A549 (cell line): ENCODE measurements at regions not wholly inside any gene's neighbourhood (a gene's known extent, or its start where the extent isn't known, plus 50 kb on each side); places are given as distances from the start of the nearest gene placed in this dataset.

Experiments
- ATAC-seq, 2 experiments: fragments of 200-7000 bp in 1 of 2; fragments of >200 bp in 1 of 2; cut with Nextera tagmentation in 1 of 2; cut with Tn5 transposase in 1 of 2; 3 replicates each; pipeline versions ENCODE4 v1.8.0 to v1.9.1; 2018 to 2020; ENCODE audit warnings: mild to moderate bottlenecking in 1 of 2, moderate library complexity in 1 of 2
- CTCF ChIA-PET: fragments of 300-600 bp; sonication (Branson Sonifier 250); formaldehyde crosslinking; extraction: SDS; loops from one replicate; lab custom pipeline; 2021; ENCODE audit warnings: antibody characterized with exemption, inconsistent platforms; lab: Yijun Ruan, JAX
- POLR2A ChIA-PET: fragments of 350-600 bp; formaldehyde crosslinking; extraction: SDS; loops from one replicate; lab custom pipeline; 2021; ENCODE audit warnings: antibody characterized with exemption, inconsistent platforms; lab: Yijun Ruan, JAX
- DNase-seq, 2 experiments: peaks; one replicate each; pipeline versions ENCODE4 v3.0.0 to v3.0.0-alpha.2; 2011 to 2016; ENCODE audit warnings: low read depth in 1 of 2, low spot score in 1 of 2
- FAIRE-seq: peaks from 2 replicates; lab custom pipeline; 2011; peaks lifted over from hg19 to GRCh38; lab: Jason Lieb, UNC
- H3K27ac ChIP-seq, 2 experiments: fragments of >200 bp; sonication (Bioruptor Twin); formaldehyde crosslinking; 3 replicates each; pipeline ENCODE4 v1.5.1; 2016 to 2017
- H3K4me1 ChIP-seq: fragments of >200 bp; sonication (Bioruptor Twin); formaldehyde crosslinking; 3 replicates; pipeline ENCODE4 v1.6.1; 2016
- H3K4me2 ChIP-seq: fragments of >200 bp; sonication (Bioruptor Twin); formaldehyde crosslinking; 3 replicates; pipeline ENCODE4 v1.6.1; 2016
- H3K4me3 ChIP-seq: fragments of >200 bp; sonication (Bioruptor Twin); formaldehyde crosslinking; 3 replicates; pipeline ENCODE4 v1.5.1; 2016
- H3K9me3 ChIP-seq: fragments of >200 bp; sonication (Bioruptor Twin); formaldehyde crosslinking; 3 replicates; pipeline ENCODE4 v1.6.1; 2016
- CEBPB ChIP-seq, 2 experiments: fragments of >200 bp in 1 of 2; sonication (Bioruptor Twin) in 1 of 2; formaldehyde crosslinking in 1 of 2; IDR thresholded peaks; 2 replicates each; pipeline ENCODE4 v1.6.1; 2012 to 2016
- CHD2 ChIP-seq: fragments of 150-350 bp; IDR thresholded peaks from 2 replicates; pipeline ENCODE4 v1.6.1; 2014; ENCODE audit warnings: low read length; ENCODE audit not compliant: partially characterized antibody
- CTCF ChIP-seq: fragments of >200 bp; sonication (Bioruptor Twin); formaldehyde crosslinking; IDR thresholded peaks from 3 replicates; pipeline ENCODE4 v1.5.1; 2016
- E2F6 ChIP-seq: IDR thresholded peaks from 2 replicates; pipeline ENCODE4 v1.6.1; 2012; ENCODE audit warnings: low read depth, borderline replicate concordance
- EHF ChIP-seq: fragments of 250-450 bp; sonication (Bioruptor Pico); IDR thresholded peaks from 2 replicates; pipeline ENCODE4 v1.5.0; 2020; ENCODE audit warnings: mild to moderate bottlenecking
- EHMT2 ChIP-seq: fragments of 200-600 bp; sonication (generic); IDR thresholded peaks from 2 replicates; pipeline ENCODE4 v1.6.1; 2016; ENCODE audit warnings: antibody characterized with exemption, low read depth, mild to moderate bottlenecking, moderate library complexity
- ELK1 ChIP-seq: fragments of 150-350 bp; IDR thresholded peaks from 2 replicates; pipeline ENCODE4 v1.6.1; 2014; ENCODE audit warnings: low read depth, mild to moderate bottlenecking, low read length
- EP300 ChIP-seq, 2 experiments: fragments of >200 bp; sonication (Bioruptor Twin); formaldehyde crosslinking; IDR thresholded peaks; 2 replicates in 1 of 2; 3 replicates in 1 of 2; pipeline ENCODE4 v1.6.1; 2016 to 2017
- FOSB ChIP-seq: fragments of 250-450 bp; sonication (Bioruptor Pico); IDR thresholded peaks from 2 replicates; pipeline ENCODE4 v1.5.0; 2020; ENCODE audit warnings: mild to moderate bottlenecking, moderate library complexity
- FOXS1 ChIP-seq: fragments of 250-450 bp; sonication (Bioruptor Pico); IDR thresholded peaks from 2 replicates; pipeline ENCODE4 v1.5.0; 2020; ENCODE audit warnings: mild to moderate bottlenecking, moderate library complexity
- HMGXB4 ChIP-seq: fragments of 250-450 bp; sonication (Bioruptor Pico); IDR thresholded peaks from 2 replicates; pipeline ENCODE4 v1.5.0; 2021; ENCODE audit warnings: mild to moderate bottlenecking, moderate library complexity, borderline replicate concordance
- HOXA7 ChIP-seq: fragments of 250-450 bp; sonication (Bioruptor Pico); IDR thresholded peaks from 2 replicates; pipeline ENCODE4 v1.5.0; 2020; ENCODE audit warnings: mild to moderate bottlenecking, moderate library complexity
- HOXB5 ChIP-seq: fragments of 250-450 bp; sonication (Bioruptor Pico); IDR thresholded peaks from 2 replicates; pipeline ENCODE4 v1.5.0; 2020; ENCODE audit warnings: mild to moderate bottlenecking, moderate library complexity
- KDM1A ChIP-seq: fragments of 200-600 bp; sonication (generic); IDR thresholded peaks from 2 replicates; pipeline ENCODE4 v1.6.1; 2016; ENCODE audit warnings: low read depth, mild to moderate bottlenecking
- KDM5A ChIP-seq: fragments of 200-600 bp; sonication (generic); IDR thresholded peaks from 2 replicates; pipeline ENCODE4 v1.6.1; 2016; ENCODE audit warnings: antibody characterized with exemption, mild to moderate bottlenecking
- MAFK ChIP-seq: fragments of 450-650 bp; IDR thresholded peaks from 2 replicates; pipeline ENCODE4 v1.6.1; 2014; ENCODE audit not compliant: partially characterized antibody
- MAX ChIP-seq: IDR thresholded peaks from 2 replicates; pipeline ENCODE4 v1.6.1; 2012
- MYC ChIP-seq: IDR thresholded peaks from 2 replicates; pipeline ENCODE4 v1.6.1; 2012; ENCODE audit warnings: mild to moderate bottlenecking, inconsistent platforms, low read length, improper control_type of control experiment, borderline replicate concordance
- NFE2L2 ChIP-seq: fragments of 150-350 bp; conservative IDR thresholded peaks from 2 replicates; pipeline ENCODE4 v1.6.1; 2014; ENCODE audit warnings: low read length
- NPAS2 ChIP-seq: fragments of 250-450 bp; sonication (Bioruptor Pico); IDR thresholded peaks from 2 replicates; pipeline ENCODE4 v1.8.0; 2022; ENCODE audit warnings: mild to moderate bottlenecking, moderate library complexity, borderline replicate concordance
- NR3C1 ChIP-seq: fragments of >200 bp; sonication (Bioruptor Twin); formaldehyde crosslinking; IDR thresholded peaks from 3 replicates; pipeline ENCODE4 v1.6.1; 2017
- PBX3 ChIP-seq: IDR thresholded peaks from 2 replicates; pipeline ENCODE4 v1.6.1; 2012
- PHF8 ChIP-seq: fragments of 200-600 bp; sonication (generic); IDR thresholded peaks from 2 replicates; pipeline ENCODE4 v1.6.1; 2016; ENCODE audit warnings: low read depth, mild to moderate bottlenecking, antibody characterized with exemption, moderate library complexity, borderline replicate concordance
- SREBF2 ChIP-seq: fragments of 450-650 bp; IDR thresholded peaks from 2 replicates; pipeline ENCODE4 v1.6.1; 2014; ENCODE audit warnings: mild to moderate bottlenecking, moderate library complexity
- USF2 ChIP-seq: fragments of 450-650 bp; IDR thresholded peaks from 2 replicates; pipeline ENCODE4 v1.6.1; 2014; ENCODE audit warnings: antibody characterized with exemption
- ZFP36 ChIP-seq: fragments of 450-650 bp; IDR thresholded peaks from 2 replicates; pipeline ENCODE4 v1.6.1; 2014; ENCODE audit warnings: borderline replicate concordance; ENCODE audit not compliant: partially characterized antibody
- WGBS: methylation state at CpG from one replicate; pipeline ENCODE4 v1.1.6; 2017; ENCODE audit errors: missing lambda C conversion rate; 5-methylcytosine and 5-hydroxymethylcytosine counted together

- Histone ChIP-seq H3K4me2 (no peak overlapping the region), H3K27ac (no peak overlapping the region), H3K9me3 (no peaks in the 10 kb centered on the region), H3K4me3 (no peak overlapping the region), H3K4me1 (no peaks in the 10 kb centered on the region)
- ATAC-seq: no peak
- 0% methylated on average over 2 of the region's 2 CpGs for WGBS
- TF ChIP-seq HMGXB4 (CRISPR knock-in tag) (no peak), NR3C1 (no peak), PBX3 (no peak), MAX (no peak), USF2 (no peak), KDM1A (no peak), NPAS2 (CRISPR knock-in tag) (no peak), MYC (no peak), HOXA7 (CRISPR knock-in tag) (no peak), EHMT2 (no peak)
- FAIRE-seq: no peak
- DNase-seq: no peak
- POLR2A ChIA-PET: no interaction called here
- CTCF ChIA-PET: no interaction called here
Measured at GRCh38 chr12:126819554-126819953, 1447.4 kb upstream of the TMEM132C start.

- DNase-seq: no peak
- TF ChIP-seq ZFP36 (no peak), E2F6 (no peak)
- FAIRE-seq: no peak
- ChIA-PET POLR2A (no interaction called here), CTCF (no interaction called here)
- Histone ChIP-seq H3K4me2 (no peak overlapping the region), H3K27ac (no peak overlapping the region), H3K4me1 (no peaks in the 10 kb centered on the region), H3K9me3 (no peaks in the 10 kb centered on the region), H3K4me3 (no peak overlapping the region)
- 57% methylated on average over 2 of the region's 2 CpGs for WGBS
- no peak for ATAC-seq
Measured at GRCh38 chr12:126830778-126831680, 1435.9 kb upstream of the TMEM132C start.

- ChIA-PET CTCF (interaction anchor here (1.2 kb wide), 1 partner anchor 53 kb away, joined by 5 read pairs; no protein-coding TSS in a partner anchor), POLR2A (no interaction called here)
- Histone ChIP-seq H3K27ac (no peak overlapping the region), H3K4me2 (no peak overlapping the region), H3K4me3 (no peak overlapping the region), H3K4me1 (no peaks in the 10 kb centered on the region), H3K9me3 (no peaks in the 10 kb centered on the region)
- no peak for ATAC-seq
- DNase-seq: no peak
- no peak for FAIRE-seq
- 4% methylated on average over 2 of the region's 2 CpGs for WGBS
- TF ChIP-seq PHF8 (no peak), CEBPB (IDR thresholded peaks at IDR 0.05) (no peak), HOXA7 (CRISPR knock-in tag) (no peak), CHD2 (no peak), HOXB5 (no peak), NFE2L2 (no peak), SREBF2 (no peak), EP300 (IDR thresholded peaks at IDR 0.05) (no peak), NPAS2 (CRISPR knock-in tag) (no peak), CTCF (no peak), KDM5A (no peak), FOSB (CRISPR knock-in tag) (no peak), MAFK (no peak), EHF (CRISPR knock-in tag) (no peak), FOXS1 (no peak), ELK1 (no peak)
Measured at GRCh38 chr12:126837697-126838096, 1429.3 kb upstream of the TMEM132C start.
